ENCODE measurements at regions not wholly inside any gene's neighbourhood (a gene's known extent, or its start where the extent isn't known, plus 50 kb on each side); places are given as distances from the start of the nearest gene placed in this dataset.

DNA sequence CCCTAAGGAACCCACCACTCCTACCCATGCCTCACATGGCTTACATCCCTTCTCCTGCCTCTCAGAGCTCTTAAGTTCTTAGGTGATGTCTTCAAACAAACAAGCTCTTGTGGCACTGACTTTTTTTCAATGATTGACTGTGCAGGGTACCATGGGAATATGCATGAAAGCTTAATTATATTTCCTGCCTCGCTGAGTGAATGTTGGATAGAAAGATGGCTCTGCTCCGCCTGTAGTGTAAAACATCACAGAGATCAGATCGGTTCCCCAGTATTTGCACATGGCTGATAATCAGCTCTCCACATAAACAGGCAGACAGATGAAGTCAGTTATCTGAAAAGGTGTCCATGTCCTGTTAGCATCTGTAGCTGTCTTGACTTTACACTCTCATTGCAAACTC lies 820.8 kb downstream of the TDRD15 start:
- Histone ChIP-seq H3K4me1 (ENCODE audit: low read length) (no peaks in the 10 kb centered on the region), H3K27ac (ENCODE audit: low read length) (no peak overlapping the region), H3K9ac (ENCODE audit: low read length) (no peak overlapping the region), H3K36me3 (replicated peaks; ENCODE audit: low read depth, low read length) (no peaks in the 10 kb centered on the region), H2AFZ (ENCODE audit: low read depth, low read length) (no peak overlapping the region), H3K9me3 (ENCODE audit: insufficient read depth, low read length) (no peaks in the 10 kb centered on the region), H3K4me3 (ENCODE audit: low read length) (no peak overlapping the region), H3K27me3 (ENCODE audit: low read depth, low read length) (no peaks in the 10 kb centered on the region), H4K20me1 (ENCODE audit: insufficient read depth, low read length) (no peaks in the 10 kb centered on the region), H3K79me2 (ENCODE audit: low read length) (no peaks in the 10 kb centered on the region), H3K4me2 (ENCODE audit: low read length) (no peak overlapping the region)
- TF ChIP-seq EZH2phosphoT487 (IDR thresholded peaks at IDR 0.05; ENCODE audit: low read depth): no peak
- TF ChIP-seq, protein P1, sequence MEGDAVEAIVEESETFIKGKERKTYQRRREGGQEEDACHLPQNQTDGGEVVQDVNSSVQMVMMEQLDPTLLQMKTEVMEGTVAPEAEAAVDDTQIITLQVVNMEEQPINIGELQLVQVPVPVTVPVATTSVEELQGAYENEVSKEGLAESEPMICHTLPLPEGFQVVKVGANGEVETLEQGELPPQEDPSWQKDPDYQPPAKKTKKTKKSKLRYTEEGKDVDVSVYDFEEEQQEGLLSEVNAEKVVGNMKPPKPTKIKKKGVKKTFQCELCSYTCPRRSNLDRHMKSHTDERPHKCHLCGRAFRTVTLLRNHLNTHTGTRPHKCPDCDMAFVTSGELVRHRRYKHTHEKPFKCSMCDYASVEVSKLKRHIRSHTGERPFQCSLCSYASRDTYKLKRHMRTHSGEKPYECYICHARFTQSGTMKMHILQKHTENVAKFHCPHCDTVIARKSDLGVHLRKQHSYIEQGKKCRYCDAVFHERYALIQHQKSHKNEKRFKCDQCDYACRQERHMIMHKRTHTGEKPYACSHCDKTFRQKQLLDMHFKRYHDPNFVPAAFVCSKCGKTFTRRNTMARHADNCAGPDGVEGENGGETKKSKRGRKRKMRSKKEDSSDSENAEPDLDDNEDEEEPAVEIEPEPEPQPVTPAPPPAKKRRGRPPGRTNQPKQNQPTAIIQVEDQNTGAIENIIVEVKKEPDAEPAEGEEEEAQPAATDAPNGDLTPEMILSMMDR (IDR thresholded peaks at IDR 0.05; ENCODE audit: low read depth, low read length): no peak

DNA sequence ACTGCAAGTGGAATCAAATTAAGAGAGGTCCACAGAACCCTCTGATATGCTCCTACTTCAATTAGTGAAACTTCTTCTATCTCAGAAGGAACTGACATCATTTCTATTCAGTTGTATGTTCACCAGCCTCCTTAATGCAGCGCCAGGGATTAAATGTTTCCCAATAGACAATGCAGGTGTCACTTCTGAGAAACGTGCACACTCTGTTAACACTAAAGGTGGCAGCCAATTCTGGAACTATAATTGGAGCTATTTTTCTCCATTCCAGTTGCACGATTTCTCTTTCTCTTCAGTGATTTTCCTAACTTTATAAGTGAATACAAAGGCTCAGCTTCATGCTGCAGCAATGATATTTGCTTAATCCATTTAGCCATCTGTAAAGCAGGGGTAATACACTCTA lies 821.9 kb downstream of the TDRD15 start:
- H3K4me3 ChIP-seq (ENCODE audit: low read length): no peak overlapping the region
- no peaks in the 10 kb centered on the region for H3K27me3 ChIP-seq (ENCODE audit: low read depth, low read length)
- H3K9ac ChIP-seq (ENCODE audit: low read length): no peak overlapping the region
- no peaks in the 10 kb centered on the region for H3K79me2 ChIP-seq (ENCODE audit: low read length)
- H4K20me1 ChIP-seq (ENCODE audit: insufficient read depth, low read length): no peaks in the 10 kb centered on the region
- H3K4me1 ChIP-seq (ENCODE audit: low read length): no peaks in the 10 kb centered on the region
- H3K36me3 ChIP-seq (replicated peaks; ENCODE audit: low read depth, low read length): no peaks in the 10 kb centered on the region
- no peak overlapping the region for H3K27ac ChIP-seq (ENCODE audit: low read length)
- H2AFZ ChIP-seq (ENCODE audit: low read depth, low read length): no peak overlapping the region
- H3K9me3 ChIP-seq (ENCODE audit: insufficient read depth, low read length): no peaks in the 10 kb centered on the region
- no peak overlapping the region for H3K4me2 ChIP-seq (ENCODE audit: low read length)
- TF ChIP-seq EZH2phosphoT487 (IDR thresholded peaks at IDR 0.05; ENCODE audit: low read depth): no peak

DNA sequence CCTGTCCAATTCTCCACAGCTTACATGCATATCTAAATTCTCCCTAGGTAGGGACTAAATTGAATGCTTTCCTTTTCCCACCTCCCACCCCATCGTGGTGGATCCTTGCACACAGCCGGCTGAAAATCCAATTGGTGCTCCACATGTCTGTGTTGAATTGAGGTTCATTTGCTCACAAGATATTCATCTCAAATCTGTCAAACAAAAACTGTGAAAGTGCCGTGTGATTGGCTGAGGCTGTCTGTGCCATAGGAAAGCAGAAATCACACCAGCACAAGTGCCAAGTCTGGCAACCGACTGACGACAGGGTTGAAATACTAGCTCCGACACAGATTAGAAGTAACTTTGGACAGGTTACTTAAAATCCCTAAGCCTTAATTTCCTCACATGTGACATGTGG lies 823.3 kb downstream of the TDRD15 start:
- TF ChIP-seq, protein P1 (IDR thresholded peaks at IDR 0.05; ENCODE audit: low read depth, low read length): no peak
- no peak for TF ChIP-seq EZH2phosphoT487 (IDR thresholded peaks at IDR 0.05; ENCODE audit: low read depth)
- no peaks in the 10 kb centered on the region for H3K4me1 ChIP-seq (ENCODE audit: low read length)
- no peaks in the 10 kb centered on the region for H3K79me2 ChIP-seq (ENCODE audit: low read length)
- H3K9ac ChIP-seq (ENCODE audit: low read length): no peak overlapping the region
- H3K27me3 ChIP-seq (ENCODE audit: low read depth, low read length): no peaks in the 10 kb centered on the region
- H4K20me1 ChIP-seq (ENCODE audit: insufficient read depth, low read length): no peaks in the 10 kb centered on the region
- H2AFZ ChIP-seq (ENCODE audit: low read depth, low read length): no peak overlapping the region
- no peak overlapping the region for H3K4me3 ChIP-seq (ENCODE audit: low read length)
- H3K4me2 ChIP-seq (ENCODE audit: low read length): no peak overlapping the region
- no peaks in the 10 kb centered on the region for H3K36me3 ChIP-seq (replicated peaks; ENCODE audit: low read depth, low read length)
- H3K9me3 ChIP-seq (ENCODE audit: insufficient read depth, low read length): no peaks in the 10 kb centered on the region
- H3K27ac ChIP-seq (ENCODE audit: low read length): no peak overlapping the region

DNA sequence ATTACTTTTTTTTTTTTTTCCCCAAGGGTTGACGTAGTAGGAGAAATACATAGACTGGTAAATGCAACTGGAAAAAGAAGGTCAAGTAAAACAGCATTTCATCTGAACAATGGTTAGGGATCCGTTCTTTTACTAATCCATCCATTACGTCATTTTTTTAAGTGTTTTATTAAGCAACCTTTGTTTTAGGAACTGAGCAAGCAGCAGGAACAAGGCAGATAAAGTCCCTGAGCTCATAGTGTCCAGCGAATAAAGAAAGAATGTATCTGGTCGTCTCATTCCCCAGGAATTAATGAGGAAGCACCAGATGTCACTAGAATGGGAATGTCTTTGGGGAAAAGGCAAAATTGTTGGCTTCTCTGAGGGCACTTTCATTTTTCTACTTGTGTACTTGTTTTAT lies 842.4 kb downstream of the TDRD15 start:
- Histone ChIP-seq H3K4me3 (ENCODE audit: low read length) (no peak overlapping the region), H3K36me3 (replicated peaks; ENCODE audit: low read depth, low read length) (no peaks in the 10 kb centered on the region), H3K9me3 (ENCODE audit: insufficient read depth, low read length) (no peaks in the 10 kb centered on the region), H3K79me2 (ENCODE audit: low read length) (no peaks in the 10 kb centered on the region), H3K4me1 (ENCODE audit: low read length) (no peaks in the 10 kb centered on the region), H4K20me1 (ENCODE audit: insufficient read depth, low read length) (no peaks in the 10 kb centered on the region), H3K27ac (ENCODE audit: low read length) (no peak overlapping the region), H2AFZ (ENCODE audit: low read depth, low read length) (no peak overlapping the region), H3K4me2 (ENCODE audit: low read length) (no peak overlapping the region), H3K9ac (ENCODE audit: low read length) (no peak overlapping the region), H3K27me3 (ENCODE audit: low read depth, low read length) (no peaks in the 10 kb centered on the region)
- TF ChIP-seq, protein P1 (IDR thresholded peaks at IDR 0.05; ENCODE audit: low read depth, low read length): no peak
- no peak for TF ChIP-seq EZH2phosphoT487 (IDR thresholded peaks at IDR 0.05; ENCODE audit: low read depth)

DNA sequence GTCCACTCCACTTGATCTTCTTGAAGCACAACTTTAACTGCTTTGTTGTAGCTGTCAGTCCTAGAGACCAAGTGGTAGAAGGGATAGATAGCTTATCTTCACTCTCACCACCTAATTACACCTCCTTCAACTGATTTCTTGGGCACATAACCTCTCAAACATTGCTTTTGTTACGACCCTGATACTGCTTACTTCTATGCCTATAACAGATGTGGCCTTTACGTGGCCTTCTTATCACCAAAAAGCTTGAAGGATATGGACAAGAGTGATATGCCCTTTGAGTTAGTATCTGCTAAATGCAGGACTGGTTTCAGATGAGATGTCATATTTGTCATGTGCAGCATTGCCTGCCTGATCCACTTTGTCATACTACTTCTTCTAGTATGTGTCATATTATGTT lies 847.2 kb downstream of the TDRD15 start:
- TF ChIP-seq, protein P1 (IDR thresholded peaks at IDR 0.05; ENCODE audit: low read depth, low read length): no peak
- TF ChIP-seq EZH2phosphoT487 (IDR thresholded peaks at IDR 0.05; ENCODE audit: low read depth): no peak
- no peaks in the 10 kb centered on the region for H3K36me3 ChIP-seq (replicated peaks; ENCODE audit: low read depth, low read length)

More for the DNA sequence above, 847.2 kb downstream of the TDRD15 start:
- Histone ChIP-seq H3K27ac (ENCODE audit: low read length) (no peak overlapping the region), H3K9me3 (ENCODE audit: insufficient read depth, low read length) (no peaks in the 10 kb centered on the region), H3K9ac (ENCODE audit: low read length) (no peak overlapping the region), H3K4me2 (ENCODE audit: low read length) (no peak overlapping the region), H4K20me1 (ENCODE audit: insufficient read depth, low read length) (no peaks in the 10 kb centered on the region), H2AFZ (ENCODE audit: low read depth, low read length) (no peak overlapping the region), H3K27me3 (ENCODE audit: low read depth, low read length) (no peaks in the 10 kb centered on the region), H3K79me2 (ENCODE audit: low read length) (no peaks in the 10 kb centered on the region), H3K4me1 (ENCODE audit: low read length) (no peaks in the 10 kb centered on the region), H3K4me3 (ENCODE audit: low read length) (no peak overlapping the region)
